ENCODE measurements at regions not wholly inside any gene's neighbourhood (a gene's known extent, or its start where the extent isn't known, plus 50 kb on each side); places are given as distances from the start of the nearest gene placed in this dataset.
"Not testable (repeated sequence)": the region's sequence is repeated elsewhere in the genome, so short reads cannot be mapped to it uniquely, and the experiment has no call there.

DNA sequence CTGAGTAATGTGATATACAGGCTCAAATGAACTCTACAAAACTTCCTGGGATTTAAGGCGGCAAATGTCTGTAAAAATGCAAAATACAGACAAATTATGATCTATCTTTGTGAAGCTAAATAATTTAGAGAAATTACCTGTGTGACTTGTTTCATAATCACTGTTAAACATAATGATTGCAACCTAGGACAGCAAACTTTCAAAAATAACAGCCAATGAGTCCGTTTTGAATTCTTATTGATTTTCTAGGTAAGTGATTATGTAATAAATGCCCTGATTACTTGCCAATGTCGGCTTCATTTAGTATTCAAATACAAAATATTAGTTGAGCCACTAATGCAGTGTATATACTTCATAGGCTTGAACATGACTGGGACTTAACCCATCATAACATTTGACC, 238.2 kb upstream of the DAB2 start:
- WGBS, result no CpG with 5 or more reads among the region's 3 CpGs
- H3K36me3 ChIP-seq (ENCODE audit: insufficient read depth, low read length), result no peaks in the 10 kb centered on the region
- H3K4me3 ChIP-seq (ENCODE audit: low read length), result no peak overlapping the region
- no peaks in the 10 kb centered on the region for H3K9me3 ChIP-seq (ENCODE audit: insufficient read depth, low read depth, low read length)
- H3K27ac ChIP-seq (ENCODE audit: low read depth, low read length), result no peak overlapping the region
- H3K27me3 ChIP-seq (ENCODE audit: insufficient read depth, low read length), result no peaks in the 10 kb centered on the region
- peaks cover 13% of the 10 kb centered on the region; the same call in 1 of the 2 replicates for H3K4me1 ChIP-seq (ENCODE audit: insufficient read depth, low read length)
- H3K9ac ChIP-seq (ENCODE audit: low read depth, low read length), result no peak overlapping the region

DNA sequence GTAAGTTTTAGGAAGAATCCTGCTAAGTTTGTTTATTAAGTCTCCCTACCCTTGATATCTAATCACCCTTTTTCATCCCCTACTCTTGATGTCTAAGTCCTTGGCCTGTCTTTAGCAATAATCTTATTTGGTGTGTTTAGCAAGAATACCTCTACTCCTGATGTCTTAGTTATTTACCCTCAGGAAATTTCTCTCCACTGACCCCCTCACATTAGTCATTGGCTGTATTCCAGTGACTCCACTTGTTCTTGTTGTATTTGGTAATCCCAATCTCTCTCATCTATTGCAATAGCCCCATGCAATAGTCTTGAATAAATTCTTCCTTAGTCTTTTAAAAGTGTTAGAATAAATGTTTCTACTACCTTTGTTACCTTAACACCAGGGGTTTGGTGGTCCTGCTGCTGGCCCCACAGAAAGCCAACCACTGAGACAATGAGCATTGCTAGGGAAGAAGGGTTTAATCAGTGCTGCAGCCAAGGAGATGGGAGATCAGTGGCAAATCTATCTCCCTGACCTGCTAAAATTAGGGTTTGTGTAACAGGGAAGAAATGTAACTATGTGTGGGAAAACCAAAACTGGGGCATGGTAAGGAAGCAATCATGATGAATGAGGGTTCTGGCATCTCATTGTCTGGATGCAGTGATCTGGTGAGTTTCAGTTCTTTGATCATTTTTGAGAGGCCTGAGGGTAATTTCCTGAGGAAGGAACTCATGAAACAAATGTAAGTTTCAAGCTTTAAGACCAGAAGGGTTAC, 236.4 kb upstream of the DAB2 start:
- no peak overlapping the region for H3K4me3 ChIP-seq (ENCODE audit: low read length)
- H3K9me3 ChIP-seq (ENCODE audit: insufficient read depth, low read depth, low read length), result no peaks in the 10 kb centered on the region
- H3K9ac ChIP-seq (ENCODE audit: low read depth, low read length), result no peak overlapping the region
- no peak overlapping the region for H3K27ac ChIP-seq (ENCODE audit: low read depth, low read length)
- no peaks in the 10 kb centered on the region for H3K36me3 ChIP-seq (ENCODE audit: insufficient read depth, low read length)
- H3K4me1 ChIP-seq (ENCODE audit: insufficient read depth, low read length), result peaks cover 13% of the 10 kb centered on the region; the same call in 1 of the 2 replicates
- no peaks in the 10 kb centered on the region for H3K27me3 ChIP-seq (ENCODE audit: insufficient read depth, low read length)

DNA sequence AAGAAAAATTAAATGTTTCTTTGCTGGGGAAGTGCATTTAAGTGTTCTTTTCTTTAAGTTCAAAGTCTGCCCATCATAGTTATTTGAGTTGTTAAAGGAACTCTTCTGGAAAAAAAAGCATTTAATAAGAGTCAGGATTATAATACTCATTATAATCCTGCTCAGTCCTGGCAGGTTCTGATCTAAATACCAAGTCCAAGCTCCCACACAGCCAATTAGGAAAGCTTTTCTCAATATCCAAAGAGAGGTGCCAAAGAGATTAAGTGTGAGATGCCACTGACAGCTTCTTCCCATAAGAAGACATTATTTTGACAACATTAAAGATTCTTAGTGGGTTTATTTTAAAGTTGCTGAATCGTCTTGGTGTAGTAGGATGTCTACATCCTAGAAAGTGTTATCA, 235.2 kb upstream of the DAB2 start:
- H3K36me3 ChIP-seq (ENCODE audit: insufficient read depth, low read length), result no peaks in the 10 kb centered on the region
- no CpG with 5 or more reads among the region's 1 CpG for WGBS
- H3K9me3 ChIP-seq (ENCODE audit: insufficient read depth, low read depth, low read length), result no peaks in the 10 kb centered on the region
- no peak overlapping the region for H3K27ac ChIP-seq (ENCODE audit: low read depth, low read length)
- no peak overlapping the region for H3K4me3 ChIP-seq (ENCODE audit: low read length)
- no peak overlapping the region for H3K9ac ChIP-seq (ENCODE audit: low read depth, low read length)
- H3K4me1 ChIP-seq (ENCODE audit: insufficient read depth, low read length), result peaks cover 13% of the 10 kb centered on the region; the same call in 1 of the 2 replicates
- no peaks in the 10 kb centered on the region for H3K27me3 ChIP-seq (ENCODE audit: insufficient read depth, low read length)

DNA sequence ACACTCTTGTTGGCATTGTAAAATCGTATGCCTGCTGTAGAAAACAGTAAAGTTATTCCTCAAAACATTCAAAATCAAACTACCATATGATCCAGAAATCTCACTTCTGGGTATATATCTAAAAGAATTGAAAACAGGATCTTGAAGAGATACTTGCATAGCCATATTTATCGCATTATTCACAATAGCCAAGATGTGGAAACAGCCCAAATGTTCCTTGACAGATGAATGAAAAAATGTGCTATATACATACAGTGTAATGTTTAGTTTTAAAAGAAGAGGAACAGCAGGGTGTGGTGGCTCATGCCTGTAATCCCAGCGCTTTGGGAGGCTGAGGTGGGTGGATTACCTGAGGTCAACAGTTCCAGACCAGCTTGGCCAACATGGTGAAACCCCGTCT, 234.1 kb upstream of the DAB2 start:
- 90% methylated on average over 3 of the region's 4 CpGs for WGBS
- no peaks in the 10 kb centered on the region for H3K36me3 ChIP-seq (ENCODE audit: insufficient read depth, low read length)
- no peaks in the 10 kb centered on the region for H3K9me3 ChIP-seq (ENCODE audit: insufficient read depth, low read depth, low read length)
- no peaks in the 10 kb centered on the region for H3K27me3 ChIP-seq (ENCODE audit: insufficient read depth, low read length)
- no peak overlapping the region for H3K9ac ChIP-seq (ENCODE audit: low read depth, low read length)
- no peak overlapping the region for H3K27ac ChIP-seq (ENCODE audit: low read depth, low read length)
- H3K4me3 ChIP-seq (ENCODE audit: low read length), result no peak overlapping the region
- H3K4me1 ChIP-seq (ENCODE audit: insufficient read depth, low read length), result peaks cover 13% of the 10 kb centered on the region; the same call in 1 of the 2 replicates

DNA sequence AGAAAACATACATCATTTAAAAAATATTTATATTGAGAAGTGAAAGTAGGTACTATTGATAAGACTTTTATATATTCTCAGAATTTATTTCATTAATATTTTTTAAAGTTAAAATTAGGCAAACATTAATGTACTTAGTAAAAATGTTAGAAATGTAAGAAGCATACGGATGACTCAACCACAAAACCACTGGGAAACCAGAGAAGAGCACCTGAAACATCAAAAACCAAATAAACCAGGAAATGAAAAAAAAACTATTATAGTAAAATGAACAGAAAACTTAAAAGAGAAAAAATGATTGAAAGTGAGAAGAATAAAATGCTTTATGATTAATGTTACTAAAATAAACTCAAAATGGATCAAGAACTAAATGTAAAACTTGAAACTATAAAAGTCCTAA, 233.2 kb upstream of the DAB2 start:
- Histone ChIP-seq H3K36me3 (ENCODE audit: insufficient read depth, low read length) (no peaks in the 10 kb centered on the region), H3K9ac (ENCODE audit: low read depth, low read length) (no peak overlapping the region), H3K4me1 (ENCODE audit: insufficient read depth, low read length) (peaks cover 13% of the 10 kb centered on the region; the same call in 1 of the 2 replicates), H3K27me3 (ENCODE audit: insufficient read depth, low read length) (no peaks in the 10 kb centered on the region), H3K27ac (ENCODE audit: low read depth, low read length) (no peak overlapping the region), H3K4me3 (ENCODE audit: low read length) (no peak overlapping the region), H3K9me3 (ENCODE audit: insufficient read depth, low read depth, low read length) (no peaks in the 10 kb centered on the region)
- no CpG with 5 or more reads among the region's 1 CpG for WGBS

DNA sequence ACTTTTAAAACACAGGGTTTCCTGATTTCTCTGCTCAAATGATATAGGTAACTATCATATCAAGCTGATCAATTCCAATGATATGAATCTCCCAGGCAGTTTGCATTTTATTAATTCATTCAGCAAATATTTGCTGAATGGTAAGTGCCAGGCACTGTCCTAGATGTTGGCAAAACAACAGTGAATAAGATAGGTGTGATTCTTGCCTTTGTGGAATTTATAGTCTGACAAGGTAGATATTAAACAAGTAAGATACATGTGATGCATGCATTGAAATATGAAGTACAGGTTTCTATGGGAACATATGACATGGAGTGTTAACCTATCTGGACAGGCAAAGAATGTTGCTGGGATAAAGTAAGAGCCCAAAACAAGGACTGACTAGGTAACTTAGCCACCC, 231.8 kb upstream of the DAB2 start:
- Histone ChIP-seq H3K27me3 (ENCODE audit: insufficient read depth, low read length) (no peaks in the 10 kb centered on the region), H3K9ac (ENCODE audit: low read depth, low read length) (no peak overlapping the region), H3K4me1 (ENCODE audit: insufficient read depth, low read length) (peaks cover 9% of the 10 kb centered on the region; the same call in 1 of the 2 replicates), H3K27ac (ENCODE audit: low read depth, low read length) (no peak overlapping the region), H3K4me3 (ENCODE audit: low read length) (no peak overlapping the region), H3K36me3 (ENCODE audit: insufficient read depth, low read length) (no peaks in the 10 kb centered on the region), H3K9me3 (ENCODE audit: insufficient read depth, low read depth, low read length) (no peaks in the 10 kb centered on the region)

DNA sequence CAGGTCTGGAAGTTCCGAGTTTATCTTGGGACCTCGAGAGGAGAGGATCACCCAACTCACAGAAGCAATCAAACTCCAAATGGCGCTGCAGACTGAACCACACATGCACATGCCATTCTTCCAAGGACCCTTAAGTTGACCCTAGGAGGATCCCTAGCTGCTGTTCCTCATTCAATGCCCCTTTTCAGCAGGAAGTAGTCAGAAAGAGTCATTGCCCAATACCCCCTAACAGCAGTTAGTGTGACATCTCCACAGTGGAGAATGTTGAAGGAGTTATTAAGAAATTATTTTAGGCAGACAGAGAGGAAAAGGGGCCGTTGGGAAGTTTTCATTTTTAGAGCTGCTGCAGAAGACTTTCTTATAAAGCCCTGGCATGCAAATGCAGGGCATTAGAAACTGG, 229.9 kb upstream of the DAB2 start:
- 94% methylated on average over 4 of the region's 4 CpGs for WGBS
- no peak overlapping the region for H3K4me3 ChIP-seq (ENCODE audit: low read length)
- no peaks in the 10 kb centered on the region for H3K9me3 ChIP-seq (ENCODE audit: insufficient read depth, low read depth, low read length)
- no peak overlapping the region for H3K27ac ChIP-seq (ENCODE audit: low read depth, low read length)
- H3K36me3 ChIP-seq (ENCODE audit: insufficient read depth, low read length), result no peaks in the 10 kb centered on the region
- no peaks in the 10 kb centered on the region for H3K4me1 ChIP-seq (ENCODE audit: insufficient read depth, low read length)
- H3K9ac ChIP-seq (ENCODE audit: low read depth, low read length), result no peak overlapping the region
- H3K27me3 ChIP-seq (ENCODE audit: insufficient read depth, low read length), result no peaks in the 10 kb centered on the region

DNA sequence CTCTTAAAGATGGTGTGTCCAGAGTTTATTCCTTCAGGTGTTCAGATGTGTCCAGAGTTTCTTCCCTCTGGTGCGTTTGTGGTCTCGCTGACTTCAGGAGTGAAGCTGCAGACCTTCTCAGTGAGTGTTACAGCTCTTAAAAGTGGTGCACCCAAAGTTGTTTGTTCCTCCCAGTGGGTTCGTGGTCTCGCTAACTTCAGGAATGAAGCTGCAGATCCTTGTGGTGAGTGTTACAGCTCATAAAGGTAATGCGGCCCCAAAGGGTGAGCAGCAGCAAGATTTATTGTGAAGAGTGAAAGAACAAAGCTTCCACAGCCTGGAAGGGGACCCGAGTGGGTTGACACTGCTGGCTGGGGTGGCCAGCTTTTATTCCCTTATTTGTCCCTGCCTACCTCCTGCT, 227.7 kb upstream of the DAB2 start:
- H3K27me3 ChIP-seq (ENCODE audit: insufficient read depth, low read length); H3K9ac ChIP-seq (ENCODE audit: low read depth, low read length); H3K4me3 ChIP-seq (ENCODE audit: low read length); H3K4me1 ChIP-seq (ENCODE audit: insufficient read depth, low read length); H3K36me3 ChIP-seq (ENCODE audit: insufficient read depth, low read length); H3K27ac ChIP-seq (ENCODE audit: low read depth, low read length); H3K9me3 ChIP-seq (ENCODE audit: insufficient read depth, low read depth, low read length): not testable (repeated sequence)
- 86% methylated on average over 6 of the region's 6 CpGs for WGBS

DNA sequence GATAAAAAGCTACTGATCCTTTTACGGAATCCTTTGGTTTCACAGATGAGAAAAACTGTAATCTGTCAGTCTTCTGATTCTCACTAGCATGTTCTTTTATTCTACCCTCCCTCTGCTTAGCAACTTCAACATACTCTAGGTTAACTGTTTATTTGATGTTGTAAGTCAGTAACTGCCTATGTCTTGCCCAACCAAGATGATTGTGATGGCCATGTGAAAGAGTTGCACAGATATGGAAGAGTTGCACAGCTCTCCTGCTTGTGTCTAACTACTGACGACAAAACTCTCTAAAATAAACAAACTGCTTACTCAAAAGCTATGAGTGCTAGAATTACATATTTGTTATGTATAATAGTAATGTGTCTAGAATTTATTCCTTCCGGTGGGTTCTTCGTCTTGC, 227.3 kb upstream of the DAB2 start:
- Histone ChIP-seq H3K9ac (ENCODE audit: low read depth, low read length) (no peak overlapping the region), H3K4me3 (ENCODE audit: low read length) (no peak overlapping the region), H3K9me3 (ENCODE audit: insufficient read depth, low read depth, low read length) (no peaks in the 10 kb centered on the region), H3K36me3 (ENCODE audit: insufficient read depth, low read length) (no peaks in the 10 kb centered on the region), H3K27ac (ENCODE audit: low read depth, low read length) (no peak overlapping the region), H3K4me1 (ENCODE audit: insufficient read depth, low read length) (no peaks in the 10 kb centered on the region), H3K27me3 (ENCODE audit: insufficient read depth, low read length) (no peaks in the 10 kb centered on the region)
- WGBS, result 97% methylated on average over 4 of the region's 4 CpGs

DNA sequence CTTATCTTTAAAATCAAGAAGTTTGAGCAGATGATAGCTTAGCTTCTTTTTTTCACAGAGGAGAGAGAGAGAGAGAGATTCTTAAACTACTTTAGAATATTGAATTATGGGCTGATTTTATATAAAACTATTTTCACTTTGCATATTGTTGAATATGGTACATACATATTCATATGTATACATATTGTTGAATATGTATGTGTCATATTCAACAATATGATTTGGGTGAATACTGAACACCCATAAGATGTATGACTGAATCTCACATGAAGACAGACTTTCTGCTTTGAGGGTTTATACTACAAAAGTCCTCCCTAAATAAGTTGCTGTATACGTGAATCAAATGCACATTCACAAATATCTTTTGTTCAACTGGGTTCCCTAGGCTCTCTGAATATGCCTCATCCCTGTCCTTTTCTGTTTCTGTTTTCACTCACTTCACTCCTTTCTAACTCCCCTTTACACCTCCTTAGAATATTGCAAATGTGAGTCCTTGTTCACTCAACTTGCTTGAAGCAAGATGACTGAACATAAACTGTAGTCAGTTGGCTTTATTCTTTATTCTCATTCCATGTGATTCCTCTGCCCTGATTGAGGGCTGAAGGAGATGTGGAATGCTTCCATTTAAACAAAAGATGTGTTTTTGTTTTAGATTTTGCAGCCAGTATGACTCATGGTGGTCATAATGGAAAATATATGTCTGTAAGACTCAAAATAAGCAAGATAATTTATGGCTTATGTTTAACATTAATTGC, 225.4 kb upstream of the DAB2 start:
- Histone ChIP-seq H3K4me3 (ENCODE audit: low read length) (no peak overlapping the region), H3K27ac (ENCODE audit: low read depth, low read length) (no peak overlapping the region), H3K36me3 (ENCODE audit: insufficient read depth, low read length) (no peaks in the 10 kb centered on the region), H3K9me3 (ENCODE audit: insufficient read depth, low read depth, low read length) (no peaks in the 10 kb centered on the region; the same call in 1 of the 2 replicates), H3K27me3 (ENCODE audit: insufficient read depth, low read length) (no peaks in the 10 kb centered on the region), H3K4me1 (ENCODE audit: insufficient read depth, low read length) (no peaks in the 10 kb centered on the region), H3K9ac (ENCODE audit: low read depth, low read length) (no peak overlapping the region)
- WGBS, result 100% methylated on average over 1 of the region's 1 CpG

DNA sequence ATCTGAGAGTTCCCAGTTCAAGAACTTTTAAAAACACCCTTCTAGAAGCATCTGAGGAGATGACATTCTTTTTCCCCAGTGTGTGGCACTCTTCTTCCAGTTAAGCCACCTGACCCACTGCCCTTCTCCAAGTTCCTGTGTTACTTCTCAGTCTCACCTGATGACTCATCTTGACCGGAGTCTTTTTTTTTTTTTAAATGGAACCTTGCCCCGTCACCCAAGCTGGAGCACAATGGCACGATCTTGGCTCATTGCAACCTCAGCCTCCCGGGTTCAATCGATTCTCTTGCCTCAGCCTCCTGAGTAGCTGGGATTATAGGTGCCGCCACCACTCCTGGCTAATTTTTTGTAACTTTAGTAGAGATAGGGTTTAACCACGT, 224.1 kb upstream of the DAB2 start:
- no peaks in the 10 kb centered on the region for H3K4me1 ChIP-seq (ENCODE audit: insufficient read depth, low read length)
- WGBS, result 80% methylated on average over 7 of the region's 7 CpGs
- H3K27me3 ChIP-seq (ENCODE audit: insufficient read depth, low read length), result no peaks in the 10 kb centered on the region
- H3K9ac ChIP-seq (ENCODE audit: low read depth, low read length), result no peak overlapping the region
- H3K36me3 ChIP-seq (ENCODE audit: insufficient read depth, low read length), result no peaks in the 10 kb centered on the region
- H3K9me3 ChIP-seq (ENCODE audit: insufficient read depth, low read depth, low read length), result no peaks in the 10 kb centered on the region; the same call in 1 of the 2 replicates
- H3K27ac ChIP-seq (ENCODE audit: low read depth, low read length), result no peak overlapping the region
- H3K4me3 ChIP-seq (ENCODE audit: low read length), result no peak overlapping the region
